WI38 (cell line): ENCODE measurements at regions not wholly inside any gene's neighbourhood (a gene's known extent, or its start where the extent isn't known, plus 50 kb on each side); places are given as distances from the start of the nearest gene placed in this dataset.
A peak's percentile ranks its signal among the peaks of the same experiment; 100 is the strongest.

Experiments
- H3K4me3 ChIP-seq: 2 replicates; pipeline ENCODE4 v1.5.1; 2011; ENCODE audit warnings: low read depth, mild to moderate bottlenecking, control low read depth, low read length
- TF ChIP-seq, protein P1 (sequence below): IDR thresholded peaks from 2 replicates; pipeline ENCODE4 v1.5.1; 2012; ENCODE audit warnings: low read depth, mild to moderate bottlenecking, control low read depth, low read length

DNA sequence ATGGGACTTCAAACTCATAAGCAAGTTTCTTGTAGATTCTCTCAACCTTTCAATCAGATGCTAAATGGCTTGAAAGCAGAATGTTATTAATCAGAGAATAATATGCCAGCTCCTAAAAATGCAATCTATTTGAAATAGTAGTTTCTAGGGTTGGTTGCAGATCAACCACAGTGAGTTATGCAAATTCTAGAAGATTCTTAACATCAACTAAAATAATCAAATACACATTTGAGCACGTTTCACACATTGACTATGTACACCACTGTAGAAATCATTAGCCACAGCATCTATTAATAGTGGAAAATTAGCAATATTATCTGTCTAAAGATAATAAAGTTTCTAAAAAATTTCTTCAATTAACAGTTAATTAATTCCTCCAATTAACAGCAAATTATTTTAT is 141.9 kb upstream of the GJE1 start:
- H3K4me3 ChIP-seq, result no peak overlapping the region
- TF ChIP-seq, protein P1, sequence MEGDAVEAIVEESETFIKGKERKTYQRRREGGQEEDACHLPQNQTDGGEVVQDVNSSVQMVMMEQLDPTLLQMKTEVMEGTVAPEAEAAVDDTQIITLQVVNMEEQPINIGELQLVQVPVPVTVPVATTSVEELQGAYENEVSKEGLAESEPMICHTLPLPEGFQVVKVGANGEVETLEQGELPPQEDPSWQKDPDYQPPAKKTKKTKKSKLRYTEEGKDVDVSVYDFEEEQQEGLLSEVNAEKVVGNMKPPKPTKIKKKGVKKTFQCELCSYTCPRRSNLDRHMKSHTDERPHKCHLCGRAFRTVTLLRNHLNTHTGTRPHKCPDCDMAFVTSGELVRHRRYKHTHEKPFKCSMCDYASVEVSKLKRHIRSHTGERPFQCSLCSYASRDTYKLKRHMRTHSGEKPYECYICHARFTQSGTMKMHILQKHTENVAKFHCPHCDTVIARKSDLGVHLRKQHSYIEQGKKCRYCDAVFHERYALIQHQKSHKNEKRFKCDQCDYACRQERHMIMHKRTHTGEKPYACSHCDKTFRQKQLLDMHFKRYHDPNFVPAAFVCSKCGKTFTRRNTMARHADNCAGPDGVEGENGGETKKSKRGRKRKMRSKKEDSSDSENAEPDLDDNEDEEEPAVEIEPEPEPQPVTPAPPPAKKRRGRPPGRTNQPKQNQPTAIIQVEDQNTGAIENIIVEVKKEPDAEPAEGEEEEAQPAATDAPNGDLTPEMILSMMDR, result no peak

- H3K4me3 ChIP-seq, result no peak overlapping the region
- TF ChIP-seq, protein P1, result no peak
Measured at GRCh38 chr6:141989706-141989959, 143.1 kb upstream of the GJE1 start.

DNA sequence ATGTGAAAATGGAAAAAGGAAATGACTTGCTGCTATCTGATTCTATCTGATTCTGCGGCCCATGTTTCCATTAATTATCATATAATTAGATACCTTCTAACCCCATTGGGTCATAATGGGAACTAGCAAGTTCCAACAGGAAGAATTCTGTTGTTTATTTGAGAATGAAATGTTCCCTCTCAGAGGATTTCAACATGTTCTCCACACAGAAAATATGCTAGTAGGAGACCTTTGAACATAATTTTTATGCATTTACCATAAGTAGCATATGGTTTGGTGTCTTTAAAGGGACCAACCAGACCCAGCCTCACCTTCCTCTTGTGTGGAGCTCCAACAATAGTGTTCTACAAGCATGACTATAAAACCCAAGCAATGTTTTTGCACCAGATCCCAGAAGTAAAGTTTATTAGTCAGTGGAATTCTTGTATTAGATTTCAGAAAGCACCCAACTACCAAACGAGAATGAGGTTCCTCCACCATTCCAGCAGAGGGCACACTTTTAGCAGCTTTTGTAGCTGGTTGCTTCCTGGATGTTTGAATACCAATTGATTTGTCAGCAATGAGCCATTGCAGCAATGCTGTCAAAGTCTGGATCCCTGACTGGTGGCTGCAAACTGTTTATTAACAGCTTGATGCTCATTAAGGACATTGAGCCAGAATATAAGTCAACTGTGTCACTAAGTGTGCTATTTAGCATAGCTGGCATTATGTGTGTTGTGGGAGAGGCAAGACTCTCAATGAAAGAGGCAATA is 143.6 kb upstream of the GJE1 start:
- H3K4me3 ChIP-seq, result no peak overlapping the region

DNA sequence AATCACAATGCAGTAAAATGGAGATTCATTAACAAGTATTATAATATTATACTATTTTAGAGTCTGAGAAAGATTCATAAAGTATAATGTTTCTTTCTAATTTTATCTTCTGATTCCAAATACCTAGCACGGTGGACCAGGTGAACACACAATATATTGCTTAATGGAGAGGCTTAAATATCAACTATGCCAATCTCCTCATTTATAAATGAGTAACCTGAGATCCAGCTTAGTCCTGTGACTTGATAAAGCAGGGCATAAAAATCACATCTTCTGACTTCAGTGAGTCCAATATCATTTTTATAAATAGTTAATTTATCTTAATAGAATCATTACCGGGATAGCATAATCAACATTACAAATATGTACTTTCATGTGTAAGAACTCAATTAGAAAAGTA is 144.4 kb upstream of the GJE1 start:
- no peak overlapping the region for H3K4me3 ChIP-seq
- TF ChIP-seq, protein P1, result no peak

More for the DNA sequence above, 143.6 kb upstream of the GJE1 start:
- TF ChIP-seq, protein P1, result peak; percentile 68

DNA sequence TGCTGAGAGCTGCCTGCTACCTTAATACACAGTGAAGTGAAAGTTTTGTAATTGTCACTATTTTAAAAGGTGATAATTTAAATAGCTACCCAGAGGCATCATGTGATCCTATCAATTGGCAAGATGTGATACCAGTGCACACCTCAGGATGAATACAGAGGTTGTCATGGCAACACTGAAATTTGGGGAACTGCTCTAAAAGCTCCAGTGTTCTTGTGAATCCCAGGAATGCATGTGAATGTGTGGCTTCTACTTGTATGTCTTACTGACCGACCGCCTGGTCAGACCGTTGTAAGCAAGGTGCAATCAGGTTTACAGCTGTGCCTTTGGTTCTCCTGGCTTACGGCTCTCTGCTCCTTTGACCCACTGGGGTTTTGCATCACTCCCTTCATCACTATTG is 146.3 kb upstream of the GJE1 start:
- no peak overlapping the region for H3K4me3 ChIP-seq
- TF ChIP-seq, protein P1, result no peak

GRCh38 chr6:141981190-141981589 is 151.5 kb upstream of the GJE1 start:
- TF ChIP-seq, protein P1, result no peak
- no peak overlapping the region for H3K4me3 ChIP-seq

DNA sequence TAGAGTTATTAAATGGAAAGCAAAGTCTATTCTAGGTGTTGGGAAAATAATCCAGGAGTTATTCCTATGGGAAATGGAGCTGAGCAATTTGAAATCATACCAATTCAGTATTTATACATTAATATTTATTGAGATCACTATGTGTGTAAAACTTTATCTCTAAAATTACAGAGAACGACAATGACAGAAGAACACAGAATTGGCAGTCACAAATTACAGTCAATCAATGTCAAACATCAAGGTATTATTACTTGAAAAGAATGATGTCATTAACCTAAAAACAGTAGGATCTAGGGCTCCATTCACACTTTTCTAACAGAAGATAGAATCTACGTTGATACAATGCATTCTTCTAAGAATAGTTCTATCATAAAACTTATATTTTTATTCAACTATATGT is 154.9 kb upstream of the GJE1 start:
- no peak overlapping the region for H3K4me3 ChIP-seq
- TF ChIP-seq, protein P1, result no peak
